SW480 (cell line): ENCODE measurements at regions not wholly inside any gene's neighbourhood (a gene's known extent, or its start where the extent isn't known, plus 50 kb on each side); places are given as distances from the start of the nearest gene placed in this dataset.
"Not testable (repeated sequence)": the region's sequence is repeated elsewhere in the genome, so short reads cannot be mapped to it uniquely, and the experiment has no call there.

Experiments
- DNase-seq: peaks from one replicate; pipeline ENCODE4 v3.0.0-alpha.2; 2016; ENCODE audit warnings: low spot score

- DNase-seq, result no peak
Measured at GRCh38 chr7:153638821-153639435, 413.3 kb upstream of the DPP6 start.

GRCh38 chr7:153640586-153640985 lies 411.6 kb upstream of the DPP6 start:
- DNase-seq, result no peak

GRCh38 chr7:153641199-153641598 lies 411.0 kb upstream of the DPP6 start:
- DNase-seq, result no peak

- DNase-seq, result no peak
Measured at GRCh38 chr7:153642989-153643388, 409.2 kb upstream of the DPP6 start.

- no peak for DNase-seq
Measured at GRCh38 chr7:153657182-153657800, 394.9 kb upstream of the DPP6 start.

GRCh38 chr7:153675131-153675530 lies 377.1 kb upstream of the DPP6 start:
- no peak for DNase-seq

GRCh38 chr7:153682628-153683027 lies 369.6 kb upstream of the DPP6 start:
- DNase-seq, result no peak

GRCh38 chr7:153696242-153696641 lies 356.0 kb upstream of the DPP6 start:
- DNase-seq, result no peak

GRCh38 chr7:153698046-153698445 lies 354.2 kb upstream of the DPP6 start:
- DNase-seq, result no peak

- no peak for DNase-seq
Measured at GRCh38 chr7:153701678-153702077, 350.5 kb upstream of the DPP6 start.

GRCh38 chr7:153723892-153724291 lies 328.3 kb upstream of the DPP6 start:
- not testable (repeated sequence) for DNase-seq

- DNase-seq, result not testable (repeated sequence)
Measured at GRCh38 chr7:153731504-153731903, 320.7 kb upstream of the DPP6 start.

- not testable (repeated sequence) for DNase-seq
Measured at GRCh38 chr7:153743434-153743833, 308.8 kb upstream of the DPP6 start.

- DNase-seq, result not testable (repeated sequence)
Measured at GRCh38 chr7:153747969-153748368, 304.2 kb upstream of the DPP6 start.

GRCh38 chr7:153748885-153749284 lies 303.3 kb upstream of the DPP6 start:
- not testable (repeated sequence) for DNase-seq

- DNase-seq, result not testable (repeated sequence)
Measured at GRCh38 chr7:153765869-153766268, 286.3 kb upstream of the DPP6 start.

- not testable (repeated sequence) for DNase-seq
Measured at GRCh38 chr7:153766926-153767325, 285.3 kb upstream of the DPP6 start.

- no peak for DNase-seq
Measured at GRCh38 chr7:153772966-153773365, 279.2 kb upstream of the DPP6 start.

GRCh38 chr7:153776940-153777339 lies 275.3 kb upstream of the DPP6 start:
- peak; percentile 83 for DNase-seq

GRCh38 chr7:153797363-153797762 lies 254.8 kb upstream of the DPP6 start:
- DNase-seq, result not testable (repeated sequence)

- DNase-seq, result no peak
Measured at GRCh38 chr7:153808117-153808516, 244.1 kb upstream of the DPP6 start.

GRCh38 chr7:153829525-153829924 lies 222.7 kb upstream of the DPP6 start:
- peak; percentile 41 for DNase-seq

- no peak for DNase-seq
Measured at GRCh38 chr7:153832160-153832559, 220.0 kb upstream of the DPP6 start.

- peak; percentile 34 for DNase-seq
Measured at GRCh38 chr7:153835103-153835502, 217.1 kb upstream of the DPP6 start.
